ENCODE measurements at regions not wholly inside any gene's neighbourhood (a gene's known extent, or its start where the extent isn't known, plus 50 kb on each side); places are given as distances from the start of the nearest gene placed in this dataset.
A peak's percentile ranks its signal among the peaks of the same experiment; 100 is the strongest.

GRCh38 chr16:51009813-51010212 lies 141.3 kb downstream of the SALL1 start:
- no peak overlapping the region for H3K27ac ChIP-seq (ENCODE audit: low read depth in 1 of 3, low read length in 2 of 3)
- peaks cover 0 to 10% of the 10 kb centered on the region in 2 donors for H3K9me3 ChIP-seq (ENCODE audit: control insufficient read depth in 2 of 2, insufficient read depth in 1 of 2, low read depth in 1 of 2, low read length in 1 of 2)
- no peaks in the 10 kb centered on the region for H3K4me1 ChIP-seq (ENCODE audit: control insufficient read depth in 3 of 3, insufficient read depth in 2 of 3, low read depth in 1 of 3, low read length in 2 of 3)
- no peaks in the 10 kb centered on the region for H3K27me3 ChIP-seq (ENCODE audit: control insufficient read depth in 3 of 3, insufficient read depth in 3 of 3, low read length in 3 of 3)
- H3K36me3 ChIP-seq (ENCODE audit: control insufficient read depth in 3 of 3, insufficient read depth in 2 of 3, low read depth in 1 of 3, low read length in 3 of 3): no peaks in the 10 kb centered on the region
- no peak overlapping the region for H3K4me3 ChIP-seq (ENCODE audit: low read depth in 1 of 3, low read length in 3 of 3)
- DNase-seq (no peak), FAIRE-seq (no peak)

DNA sequence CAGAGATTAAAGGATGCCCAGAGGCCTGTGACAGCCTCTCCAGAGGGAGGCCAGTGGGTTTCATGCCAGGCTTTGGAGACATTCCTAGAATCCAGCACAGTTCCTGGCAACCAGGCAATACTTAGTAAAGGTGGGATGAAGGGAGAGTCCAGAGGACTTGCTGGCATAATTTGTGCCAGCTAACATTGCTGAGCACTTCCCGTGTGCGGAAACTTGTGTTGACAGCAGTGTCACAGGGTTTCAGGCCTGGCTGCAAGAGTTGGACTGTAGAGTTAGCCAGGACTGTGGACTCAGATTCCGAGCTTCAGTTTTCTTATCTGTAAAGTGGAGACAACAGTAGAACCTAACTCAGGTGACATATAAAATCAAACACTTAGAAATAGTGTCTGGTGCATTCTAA lies 141.7 kb downstream of the SALL1 start:
- FAIRE-seq: no peak

GRCh38 chr16:51008607-51009006 lies 142.5 kb downstream of the SALL1 start:
- Histone ChIP-seq H3K36me3 (ENCODE audit: control insufficient read depth in 3 of 3, insufficient read depth in 2 of 3, low read depth in 1 of 3, low read length in 3 of 3) (no peaks in the 10 kb centered on the region), H3K4me1 (ENCODE audit: control insufficient read depth in 3 of 3, insufficient read depth in 2 of 3, low read depth in 1 of 3, low read length in 2 of 3) (no peaks in the 10 kb centered on the region), H3K27me3 (ENCODE audit: control insufficient read depth in 3 of 3, insufficient read depth in 3 of 3, low read length in 3 of 3) (no peaks in the 10 kb centered on the region), H3K27ac (ENCODE audit: low read depth in 1 of 3, low read length in 2 of 3) (no peak overlapping the region), H3K4me3 (ENCODE audit: low read depth in 1 of 3, low read length in 3 of 3) (no peak overlapping the region), H3K9me3 (ENCODE audit: control insufficient read depth in 2 of 2, insufficient read depth in 1 of 2, low read depth in 1 of 2, low read length in 1 of 2) (peaks cover 0 to 10% of the 10 kb centered on the region in 2 donors)
- 79% methylated on average over 6 of the region's 6 CpGs for WGBS, 3 donors
- FAIRE-seq: no peak
- no peak for DNase-seq

More for the DNA sequence above, 141.7 kb downstream of the SALL1 start:
- Histone ChIP-seq H3K36me3 (ENCODE audit: control insufficient read depth in 3 of 3, insufficient read depth in 2 of 3, low read depth in 1 of 3, low read length in 3 of 3) (no peaks in the 10 kb centered on the region), H3K27me3 (ENCODE audit: control insufficient read depth in 3 of 3, insufficient read depth in 3 of 3, low read length in 3 of 3) (no peaks in the 10 kb centered on the region), H3K4me1 (ENCODE audit: control insufficient read depth in 3 of 3, insufficient read depth in 2 of 3, low read depth in 1 of 3, low read length in 2 of 3) (no peaks in the 10 kb centered on the region), H3K4me3 (ENCODE audit: low read depth in 1 of 3, low read length in 3 of 3) (no peak overlapping the region), H3K27ac (ENCODE audit: low read depth in 1 of 3, low read length in 2 of 3) (no peak overlapping the region), H3K9me3 (ENCODE audit: control insufficient read depth in 2 of 2, insufficient read depth in 1 of 2, low read depth in 1 of 2, low read length in 1 of 2) (peaks cover 0 to 10% of the 10 kb centered on the region in 2 donors)
- WGBS, 3 donors: 85 to 91% (median 86%) methylated on average over 3 of the region's 3 CpGs
- DNase-seq: no peak

DNA sequence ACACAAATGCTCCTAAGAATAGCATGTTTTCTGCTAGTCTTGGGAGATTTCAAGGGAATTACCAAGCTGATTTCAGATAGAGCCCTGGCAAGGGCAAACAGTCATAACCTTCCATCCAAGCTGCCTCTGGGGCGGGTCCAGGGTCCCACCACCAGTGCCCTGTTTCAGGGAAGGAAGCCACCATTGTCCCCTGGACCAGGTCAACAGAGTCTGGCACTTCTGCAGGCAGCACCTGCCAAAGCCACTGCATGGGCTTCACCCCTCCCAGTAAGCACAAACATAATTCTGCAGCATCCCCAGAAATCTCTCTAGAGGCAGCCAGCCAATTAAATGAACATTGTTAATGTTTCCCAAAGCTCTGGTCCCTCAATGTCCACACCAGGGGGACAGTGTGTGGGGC lies 143.0 kb downstream of the SALL1 start:
- FAIRE-seq (no peak), DNase-seq (no peak)
- Histone ChIP-seq H3K36me3 (ENCODE audit: control insufficient read depth in 3 of 3, insufficient read depth in 2 of 3, low read depth in 1 of 3, low read length in 3 of 3) (no peaks in the 10 kb centered on the region), H3K9me3 (ENCODE audit: control insufficient read depth in 2 of 2, insufficient read depth in 1 of 2, low read depth in 1 of 2, low read length in 1 of 2) (peaks cover 0 to 10% of the 10 kb centered on the region in 2 donors), H3K27me3 (ENCODE audit: control insufficient read depth in 3 of 3, insufficient read depth in 3 of 3, low read length in 3 of 3) (no peaks in the 10 kb centered on the region), H3K27ac (ENCODE audit: low read depth in 1 of 3, low read length in 2 of 3) (no peak overlapping the region), H3K4me3 (ENCODE audit: low read depth in 1 of 3, low read length in 3 of 3) (no peak overlapping the region), H3K4me1 (ENCODE audit: control insufficient read depth in 3 of 3, insufficient read depth in 2 of 3, low read depth in 1 of 3, low read length in 2 of 3) (no peaks in the 10 kb centered on the region)
- 55 to 79% (median 72%) methylated on average over 1 of the region's 1 CpG for WGBS, 3 donors

DNA sequence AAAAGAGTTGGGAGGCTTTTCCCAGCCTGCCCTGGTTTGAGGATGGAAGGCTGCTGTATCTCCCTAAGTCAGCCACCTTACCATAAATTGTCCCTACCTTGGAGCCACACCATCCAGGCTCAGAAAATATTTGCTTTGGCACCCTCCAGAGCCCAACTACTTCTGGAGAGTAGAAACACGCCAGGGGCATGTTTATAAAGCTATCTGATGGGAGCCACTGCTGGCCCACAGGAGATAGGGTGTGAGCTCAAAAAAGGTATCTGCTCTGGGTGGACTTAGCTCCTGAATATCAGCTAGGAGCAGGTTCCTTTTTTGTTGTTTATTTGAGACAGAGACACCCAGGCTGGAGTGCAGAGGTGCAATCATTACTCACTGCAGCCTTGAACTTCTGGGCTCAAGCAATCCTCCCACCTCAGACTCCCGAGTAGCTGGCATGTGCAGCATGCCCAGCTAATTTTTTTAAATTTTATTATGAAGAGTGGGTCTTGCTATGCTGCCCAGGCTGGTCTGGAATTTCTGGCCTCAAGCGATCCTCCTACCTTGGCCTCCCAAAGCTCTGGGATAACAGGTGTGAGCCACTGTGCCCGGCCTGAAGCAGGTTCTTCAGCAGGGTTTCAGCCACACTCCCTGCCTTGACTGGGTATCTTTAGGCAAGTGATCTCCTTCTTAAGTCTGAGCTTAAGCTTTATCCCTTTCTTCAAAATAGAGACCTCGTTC lies 147.1 kb downstream of the SALL1 start:
- DNase-seq: no peak
- no peak for FAIRE-seq
- no peaks in the 10 kb centered on the region for H3K27me3 ChIP-seq (ENCODE audit: control insufficient read depth in 3 of 3, insufficient read depth in 3 of 3, low read length in 3 of 3)
- H3K4me1 ChIP-seq (ENCODE audit: control insufficient read depth in 3 of 3, insufficient read depth in 2 of 3, low read depth in 1 of 3, low read length in 2 of 3): no peaks in the 10 kb centered on the region
- peaks cover 0 to under 1% of the 10 kb centered on the region in 2 donors for H3K9me3 ChIP-seq (ENCODE audit: control insufficient read depth in 2 of 2, insufficient read depth in 1 of 2, low read depth in 1 of 2, low read length in 1 of 2)
- no peaks in the 10 kb centered on the region for H3K36me3 ChIP-seq (ENCODE audit: control insufficient read depth in 3 of 3, insufficient read depth in 2 of 3, low read depth in 1 of 3, low read length in 3 of 3)
- H3K4me3 ChIP-seq (ENCODE audit: low read depth in 1 of 3, low read length in 3 of 3): no peak overlapping the region
- WGBS, 3 donors: 59 to 71% (median 61%) methylated on average over 5 of the region's 5 CpGs
- no peak overlapping the region for H3K27ac ChIP-seq (ENCODE audit: low read depth in 1 of 3, low read length in 2 of 3)

- H3K9me3 ChIP-seq (ENCODE audit: control insufficient read depth in 2 of 2, insufficient read depth in 1 of 2, low read depth in 1 of 2, low read length in 1 of 2): no peaks in the 10 kb centered on the region
- no peak overlapping the region for H3K27ac ChIP-seq (ENCODE audit: low read depth in 1 of 3, low read length in 2 of 3)
- 40 to 48% (median 41%) methylated on average over 6 to 7 of the region's 7 CpGs for WGBS, 3 donors
- peak; percentile 72 to 84 for DNase-seq
- no peaks in the 10 kb centered on the region for H3K4me1 ChIP-seq (ENCODE audit: control insufficient read depth in 3 of 3, insufficient read depth in 2 of 3, low read depth in 1 of 3, low read length in 2 of 3)
- no peak for FAIRE-seq
- H3K27me3 ChIP-seq (ENCODE audit: control insufficient read depth in 3 of 3, insufficient read depth in 3 of 3, low read length in 3 of 3): no peaks in the 10 kb centered on the region
- H3K4me3 ChIP-seq (ENCODE audit: low read depth in 1 of 3, low read length in 3 of 3): no peak overlapping the region
- no peaks in the 10 kb centered on the region for H3K36me3 ChIP-seq (ENCODE audit: control insufficient read depth in 3 of 3, insufficient read depth in 2 of 3, low read depth in 1 of 3, low read length in 3 of 3)
These were observed 148.1 kb downstream of the SALL1 start for GRCh38 chr16:51002881-51003490.

- Histone ChIP-seq H3K36me3 (ENCODE audit: control insufficient read depth in 3 of 3, insufficient read depth in 2 of 3, low read depth in 1 of 3, low read length in 3 of 3) (no peaks in the 10 kb centered on the region), H3K4me3 (ENCODE audit: low read depth in 1 of 3, low read length in 3 of 3) (no peak overlapping the region), H3K9me3 (ENCODE audit: control insufficient read depth in 2 of 2, insufficient read depth in 1 of 2, low read depth in 1 of 2, low read length in 1 of 2) (no peaks in the 10 kb centered on the region), H3K27me3 (ENCODE audit: control insufficient read depth in 3 of 3, insufficient read depth in 3 of 3, low read length in 3 of 3) (no peaks in the 10 kb centered on the region), H3K4me1 (ENCODE audit: control insufficient read depth in 3 of 3, insufficient read depth in 2 of 3, low read depth in 1 of 3, low read length in 2 of 3) (no peaks in the 10 kb centered on the region), H3K27ac (ENCODE audit: low read depth in 1 of 3, low read length in 2 of 3) (no peak overlapping the region)
- WGBS, 3 donors: 91 to 93% (median 91%) methylated on average over 7 of the region's 7 CpGs
- no peak for DNase-seq
- FAIRE-seq: no peak
These were observed 151.9 kb downstream of the SALL1 start for GRCh38 chr16:50999181-50999580.

GRCh38 chr16:50998411-50998810 lies 152.7 kb downstream of the SALL1 start:
- 77 to 83% (median 81%) methylated on average over 2 of the region's 2 CpGs for WGBS, 3 donors
- Histone ChIP-seq H3K27ac (ENCODE audit: low read depth in 1 of 3, low read length in 2 of 3) (no peak overlapping the region), H3K4me1 (ENCODE audit: control insufficient read depth in 3 of 3, insufficient read depth in 2 of 3, low read depth in 1 of 3, low read length in 2 of 3) (no peaks in the 10 kb centered on the region), H3K36me3 (ENCODE audit: control insufficient read depth in 3 of 3, insufficient read depth in 2 of 3, low read depth in 1 of 3, low read length in 3 of 3) (no peaks in the 10 kb centered on the region), H3K27me3 (ENCODE audit: control insufficient read depth in 3 of 3, insufficient read depth in 3 of 3, low read length in 3 of 3) (no peaks in the 10 kb centered on the region), H3K4me3 (ENCODE audit: low read depth in 1 of 3, low read length in 3 of 3) (no peak overlapping the region), H3K9me3 (ENCODE audit: control insufficient read depth in 2 of 2, insufficient read depth in 1 of 2, low read depth in 1 of 2, low read length in 1 of 2) (no peaks in the 10 kb centered on the region)
- DNase-seq (no peak), FAIRE-seq (no peak)

DNA sequence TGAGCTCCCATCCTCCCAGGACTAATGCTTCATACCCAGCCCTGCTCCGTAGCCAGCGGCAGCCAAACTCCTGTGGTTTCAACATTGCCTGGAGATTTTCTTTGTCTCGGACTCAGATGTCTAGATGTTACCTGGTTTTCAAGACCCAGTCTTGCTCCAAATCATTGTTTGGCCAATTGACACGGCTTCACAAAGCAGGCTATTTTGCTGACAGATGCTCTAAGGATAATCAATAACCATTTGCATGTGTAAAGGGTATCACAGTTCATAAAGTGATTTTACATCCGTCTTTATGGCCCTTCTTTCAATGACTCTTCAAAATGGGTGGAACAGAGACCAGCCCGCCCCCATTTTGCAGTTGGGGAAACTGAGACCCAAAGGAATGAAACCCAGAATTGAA lies 153.4 kb downstream of the SALL1 start:
- WGBS, 3 donors: 66 to 75% (median 72%) methylated on average over 6 of the region's 6 CpGs
- no peaks in the 10 kb centered on the region for H3K36me3 ChIP-seq (ENCODE audit: control insufficient read depth in 3 of 3, insufficient read depth in 2 of 3, low read depth in 1 of 3, low read length in 3 of 3)
- H3K27me3 ChIP-seq (ENCODE audit: control insufficient read depth in 3 of 3, insufficient read depth in 3 of 3, low read length in 3 of 3): no peaks in the 10 kb centered on the region
- FAIRE-seq: no peak
- H3K27ac ChIP-seq (ENCODE audit: low read depth in 1 of 3, low read length in 2 of 3): no peak overlapping the region
- H3K4me1 ChIP-seq (ENCODE audit: control insufficient read depth in 3 of 3, insufficient read depth in 2 of 3, low read depth in 1 of 3, low read length in 2 of 3): no peaks in the 10 kb centered on the region
- no peak for DNase-seq
- H3K4me3 ChIP-seq (ENCODE audit: low read depth in 1 of 3, low read length in 3 of 3): no peak overlapping the region
- H3K9me3 ChIP-seq (ENCODE audit: control insufficient read depth in 2 of 2, insufficient read depth in 1 of 2, low read depth in 1 of 2, low read length in 1 of 2): no peaks in the 10 kb centered on the region

Measured in small intestine (tissue), 7 donors.